ENCODE measurements at regions not wholly inside any gene's neighbourhood (a gene's known extent, or its start where the extent isn't known, plus 50 kb on each side); places are given as distances from the start of the nearest gene placed in this dataset.

GRCh38 chr11:92702037-92702804 lies 267.2 kb upstream of the MTNR1B start:
- no peak for DNase-seq (ENCODE audit: low read depth, low spot score)

GRCh38 chr11:92702805-92703448 lies 266.5 kb upstream of the MTNR1B start:
- DNase-seq (ENCODE audit: low read depth, low spot score) = no peak

DNA sequence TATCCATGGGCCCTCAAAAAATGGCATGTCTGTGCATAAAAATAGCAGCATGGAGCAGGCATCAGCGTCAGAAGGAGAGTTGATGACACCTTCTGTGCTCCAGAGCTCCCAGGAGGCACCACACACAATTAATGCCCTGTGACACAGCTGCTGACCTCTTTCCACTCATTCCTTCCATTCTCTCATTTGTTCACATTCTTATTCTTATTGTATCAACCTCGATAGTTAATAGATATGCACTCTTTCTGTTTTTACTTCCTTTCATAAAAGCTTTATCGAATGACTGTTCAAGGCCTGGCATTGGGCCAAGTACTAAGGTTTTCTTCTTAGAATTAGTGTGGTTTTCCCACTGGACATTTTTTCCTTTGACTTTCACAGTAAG lies 266.0 kb upstream of the MTNR1B start:
- no peak for DNase-seq (ENCODE audit: low read depth, low spot score)

DNA sequence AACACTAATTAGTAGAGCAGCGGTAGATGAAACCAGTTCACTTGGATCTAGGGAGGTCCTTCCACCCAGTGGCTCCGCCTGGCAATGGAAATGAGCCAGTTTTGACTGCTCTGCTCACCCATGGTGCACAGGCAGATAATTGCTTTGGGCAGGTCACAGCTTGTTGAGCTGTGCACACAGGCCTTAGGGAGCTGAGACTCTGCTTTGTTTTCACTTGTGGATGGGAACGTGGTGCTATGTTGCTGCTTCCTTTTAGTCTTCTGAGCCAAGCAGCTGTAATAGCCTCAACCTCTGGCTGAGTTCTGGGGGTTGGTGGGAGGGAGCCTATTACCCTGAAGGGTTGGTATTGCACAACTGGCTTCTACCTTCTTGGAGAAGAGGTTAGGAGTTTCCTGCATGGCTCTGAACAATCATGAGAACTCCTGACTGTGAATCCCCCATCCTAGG lies 262.3 kb upstream of the MTNR1B start:
- DNase-seq (ENCODE audit: low read depth, low spot score) = peak; percentile 8

- DNase-seq (ENCODE audit: low read depth, low spot score) = no peak
These were observed 261.8 kb upstream of the MTNR1B start for GRCh38 chr11:92707665-92708064.

DNA sequence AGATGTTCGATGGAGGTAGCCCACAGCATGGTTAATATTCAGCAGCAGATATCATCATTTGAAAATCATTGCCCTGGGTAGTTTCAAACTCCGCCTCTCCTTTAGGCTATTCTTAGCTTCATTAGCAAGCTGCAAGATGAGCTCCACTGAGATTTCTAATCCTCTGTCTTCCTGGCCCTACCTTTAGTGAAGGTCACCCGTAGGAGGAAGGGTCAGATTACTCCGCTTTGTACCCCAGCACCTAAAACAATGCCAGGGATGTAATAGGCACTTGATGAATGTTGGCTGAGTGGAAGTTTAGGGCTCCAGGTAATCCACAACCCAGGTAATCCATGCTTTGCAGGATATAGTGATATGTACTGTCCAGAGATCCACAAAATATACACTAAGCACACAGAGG lies 260.1 kb upstream of the MTNR1B start:
- no peak for DNase-seq (ENCODE audit: low read depth, low spot score)

GRCh38 chr11:92711926-92712325 lies 257.5 kb upstream of the MTNR1B start:
- no peak for DNase-seq (ENCODE audit: low read depth, low spot score)

DNA sequence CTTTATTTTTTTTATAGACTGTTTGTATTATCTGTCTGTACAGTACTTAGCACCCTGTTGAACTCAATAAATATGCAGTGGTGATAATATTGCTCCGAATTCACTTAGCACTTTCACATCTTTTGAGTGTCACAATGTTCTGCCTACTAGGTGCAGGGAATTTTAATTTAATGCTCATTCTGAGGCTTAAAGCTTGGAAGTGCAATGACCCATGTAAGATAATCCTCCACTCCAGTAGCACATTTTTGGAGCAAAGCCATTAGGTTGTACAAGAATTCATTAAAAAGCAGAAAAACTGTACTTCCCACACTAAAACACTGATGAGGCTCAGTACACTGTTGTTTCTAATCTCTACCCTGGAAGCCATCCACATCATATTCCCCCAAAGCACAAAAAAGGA lies 255.3 kb upstream of the MTNR1B start:
- no peak for DNase-seq (ENCODE audit: low read depth, low spot score)

DNA sequence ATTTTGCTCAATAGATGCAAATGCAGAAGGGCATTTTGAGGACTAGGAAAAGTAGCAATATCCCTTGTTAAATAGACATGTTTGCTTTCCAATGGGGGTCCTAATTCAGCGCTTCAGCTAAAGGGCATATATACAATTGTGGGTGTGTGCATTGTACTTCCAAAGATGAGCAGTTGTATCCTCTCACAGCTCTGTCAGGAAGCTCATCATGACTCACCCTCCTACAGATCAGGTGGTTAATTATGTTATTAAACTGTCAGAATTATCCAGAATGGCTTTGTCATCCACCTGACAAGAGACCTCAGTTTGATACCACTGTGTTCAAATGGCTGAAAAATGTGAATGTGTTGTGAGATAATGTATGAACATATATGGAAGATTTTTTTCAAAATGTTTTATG lies 252.2 kb upstream of the MTNR1B start:
- DNase-seq (ENCODE audit: low read depth, low spot score) = no peak

DNA sequence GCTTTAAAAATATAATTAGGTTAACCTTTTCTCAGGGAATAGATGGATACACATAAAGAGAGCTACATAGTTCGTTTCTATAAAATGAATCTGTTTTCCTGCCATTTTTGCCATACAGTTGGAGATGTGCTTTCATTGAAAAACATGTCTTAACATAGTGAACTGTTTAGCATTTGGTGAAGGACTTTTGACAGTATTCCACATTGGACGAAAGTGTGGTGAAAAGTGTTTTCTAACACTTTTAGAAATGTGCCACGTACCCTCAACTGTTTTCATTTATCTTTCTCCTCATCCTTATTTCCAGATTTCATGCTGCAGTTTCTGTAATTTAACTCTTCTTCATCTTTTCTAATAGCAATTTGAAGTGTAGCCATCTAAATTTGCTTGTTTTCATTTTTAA lies 249.1 kb upstream of the MTNR1B start:
- no peak for DNase-seq (ENCODE audit: low read depth, low spot score)

- DNase-seq (ENCODE audit: low read depth, low spot score) = no peak
These were observed 244.1 kb upstream of the MTNR1B start for GRCh38 chr11:92725352-92725751.

- no peak for DNase-seq (ENCODE audit: low read depth, low spot score)
These were observed 242.3 kb upstream of the MTNR1B start for GRCh38 chr11:92727123-92727522.

DNA sequence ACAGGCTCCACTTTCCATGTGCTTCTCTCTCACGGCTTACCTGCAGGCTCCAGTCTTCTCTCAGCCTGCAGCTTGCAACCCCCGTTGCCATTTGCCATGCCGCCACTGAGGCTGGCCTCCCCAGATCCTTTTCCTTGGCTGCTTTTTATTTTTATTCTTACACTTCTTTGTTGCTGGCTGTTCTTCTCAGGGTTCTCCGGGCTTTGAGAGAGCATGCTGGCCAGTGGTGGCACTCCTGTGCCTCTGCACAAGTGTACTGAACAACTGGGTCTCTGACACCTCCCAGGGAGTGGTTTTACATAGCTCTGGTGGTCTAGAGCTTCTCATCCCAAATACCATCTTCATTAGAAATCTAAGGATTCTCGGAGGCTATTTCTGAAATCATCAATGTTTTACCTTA lies 241.7 kb upstream of the MTNR1B start:
- no peak for DNase-seq (ENCODE audit: low read depth, low spot score)

DNA sequence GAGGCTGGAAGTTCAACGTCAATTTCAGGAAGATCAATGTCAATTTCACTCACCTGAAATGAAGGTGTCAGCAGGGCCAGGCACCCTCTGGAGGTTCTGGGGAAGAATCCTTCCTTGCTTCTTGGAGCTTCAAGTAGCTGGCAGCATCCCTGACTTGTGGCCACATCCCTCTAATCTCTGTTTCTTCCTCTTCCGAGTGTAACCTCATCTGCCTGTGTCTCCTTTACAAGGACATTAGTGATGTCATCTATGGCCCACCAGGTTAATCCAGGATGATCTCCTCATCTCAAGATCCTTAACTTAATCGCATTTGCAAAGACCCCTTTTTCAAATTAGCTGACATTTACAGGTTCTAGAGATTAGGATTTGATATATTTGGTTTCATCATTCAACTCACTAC lies 240.8 kb upstream of the MTNR1B start:
- DNase-seq (ENCODE audit: low read depth, low spot score) = no peak

DNA sequence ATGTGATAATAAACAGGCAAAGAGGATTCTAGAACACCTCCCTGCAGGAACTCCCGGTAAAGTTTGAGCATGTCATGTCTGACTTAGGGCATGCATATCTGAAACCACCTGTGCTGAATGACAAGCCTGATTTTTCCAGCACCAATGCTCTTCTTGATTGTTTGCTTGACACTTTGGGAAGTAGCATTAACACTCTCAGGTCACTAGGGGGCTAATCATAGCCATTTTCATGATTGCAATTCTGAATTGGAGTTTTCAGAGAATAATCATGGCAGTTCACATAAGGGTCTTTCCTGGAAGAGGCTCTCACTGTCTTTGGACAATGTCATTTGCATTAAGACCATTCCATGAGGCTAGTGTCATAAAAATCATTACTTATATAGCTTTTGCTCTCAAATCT lies 234.4 kb upstream of the MTNR1B start:
- no peak for DNase-seq (ENCODE audit: low read depth, low spot score)

GRCh38 chr11:92738276-92738675 lies 231.2 kb upstream of the MTNR1B start:
- DNase-seq (ENCODE audit: low read depth, low spot score) = no peak

DNA sequence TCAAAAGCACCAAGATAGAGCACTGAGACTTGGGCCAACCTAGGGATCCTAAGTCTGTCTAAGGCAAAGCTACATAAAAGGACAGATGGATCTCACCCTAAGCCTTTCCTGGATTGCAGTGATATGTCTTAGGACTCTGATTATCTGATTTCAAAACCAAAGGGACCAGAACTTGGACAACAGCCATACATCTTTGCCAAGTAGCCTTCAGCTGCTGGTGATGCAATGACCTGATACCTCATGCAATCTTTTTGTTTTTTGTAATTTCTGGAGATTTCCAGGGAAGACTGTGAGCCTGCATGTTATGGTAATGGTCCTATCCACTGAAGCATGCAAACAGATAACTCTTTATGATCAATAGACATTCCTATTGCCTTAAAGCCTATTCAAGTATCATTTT lies 230.4 kb upstream of the MTNR1B start:
- DNase-seq (ENCODE audit: low read depth, low spot score) = no peak

DNA sequence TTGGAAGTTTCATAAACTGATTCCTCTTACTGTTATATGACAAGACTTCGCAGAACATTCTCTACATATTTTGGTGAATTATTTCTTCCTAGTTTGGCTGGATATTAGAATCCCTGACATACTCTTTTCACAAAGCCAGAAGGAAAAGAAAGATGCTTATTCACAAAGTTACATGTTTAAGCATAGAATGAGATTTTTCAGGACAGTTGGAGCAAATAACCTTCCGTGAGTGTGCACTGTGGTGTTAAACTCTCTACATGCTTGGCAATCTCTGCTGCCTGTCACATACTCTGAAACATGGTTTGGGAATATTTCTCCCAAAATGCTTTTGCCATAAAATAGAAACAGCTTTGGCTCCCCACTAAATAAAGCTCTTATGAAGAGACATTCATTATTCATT lies 230.0 kb upstream of the MTNR1B start:
- DNase-seq (ENCODE audit: low read depth, low spot score) = no peak

DNA sequence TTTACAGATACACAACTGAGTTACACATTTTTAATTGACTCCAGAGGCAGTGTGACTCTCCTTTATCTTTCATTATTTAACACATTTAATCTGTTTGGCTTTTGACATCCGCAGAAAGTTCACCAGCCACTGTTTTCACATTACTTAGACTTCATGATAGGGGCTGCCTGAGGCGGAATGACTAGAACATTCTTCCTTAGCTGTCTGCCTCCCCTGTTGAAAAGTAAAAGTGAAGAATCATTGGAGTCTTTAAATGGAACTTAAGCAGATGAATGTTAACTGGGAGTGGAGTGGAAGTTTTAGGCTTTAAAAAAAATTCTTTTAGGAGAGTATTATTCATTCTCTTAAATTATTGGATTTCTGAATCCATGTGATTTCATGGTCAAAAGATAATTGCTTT lies 229.2 kb upstream of the MTNR1B start:
- no peak for DNase-seq (ENCODE audit: low read depth, low spot score)

DNA sequence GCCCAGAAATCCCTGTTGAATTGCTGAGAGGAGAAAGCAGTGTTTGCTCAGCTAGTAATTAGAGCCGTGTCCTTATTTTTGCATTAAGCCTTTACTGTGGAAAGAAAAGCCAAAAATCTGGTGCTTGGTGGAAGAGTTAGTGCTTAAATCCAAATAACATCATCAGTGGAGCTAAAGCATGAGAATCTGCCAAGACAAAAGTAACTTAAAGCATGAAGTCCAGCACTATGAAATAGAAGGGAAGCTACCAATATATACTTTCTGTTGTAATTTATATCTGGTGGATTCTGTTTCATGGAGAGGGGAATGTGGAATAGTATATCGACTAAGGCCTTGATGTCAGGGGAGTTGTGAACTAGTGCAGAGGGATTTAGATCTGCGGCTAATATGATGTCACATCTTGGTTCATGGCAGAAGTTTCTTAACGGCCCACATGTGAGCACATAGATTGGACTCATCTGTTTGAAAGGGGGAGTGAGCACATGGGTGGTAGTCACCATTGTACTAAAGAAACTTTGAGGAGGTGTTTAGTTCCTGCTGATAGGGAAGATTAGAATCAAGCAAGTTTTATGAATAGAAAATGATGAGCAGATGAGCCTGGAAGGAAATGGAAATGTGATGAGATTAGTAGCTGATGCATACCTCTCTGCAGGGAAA lies 224.4 kb upstream of the MTNR1B start:
- no peak for DNase-seq (ENCODE audit: low read depth, low spot score)

DNA sequence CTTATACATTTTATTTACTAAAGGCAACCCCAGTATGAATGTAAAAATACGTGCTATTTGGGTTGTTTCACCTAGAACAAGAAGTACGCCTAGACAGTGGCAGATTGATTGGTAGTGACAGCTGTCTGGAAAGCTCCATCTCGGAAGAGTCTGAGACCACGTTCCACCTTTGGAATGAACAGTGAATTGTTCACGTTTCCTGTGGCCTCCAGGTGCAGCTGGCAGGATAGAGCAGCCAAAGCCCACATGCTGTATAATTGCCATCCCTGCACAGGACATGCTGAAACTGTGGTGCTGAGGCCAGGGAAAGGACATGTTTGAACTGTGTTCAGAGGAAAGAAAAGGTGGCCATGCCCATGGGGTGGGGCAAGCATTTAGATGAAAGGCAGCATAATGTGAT lies 218.7 kb upstream of the MTNR1B start:
- no peak for DNase-seq (ENCODE audit: low read depth, low spot score)

DNA sequence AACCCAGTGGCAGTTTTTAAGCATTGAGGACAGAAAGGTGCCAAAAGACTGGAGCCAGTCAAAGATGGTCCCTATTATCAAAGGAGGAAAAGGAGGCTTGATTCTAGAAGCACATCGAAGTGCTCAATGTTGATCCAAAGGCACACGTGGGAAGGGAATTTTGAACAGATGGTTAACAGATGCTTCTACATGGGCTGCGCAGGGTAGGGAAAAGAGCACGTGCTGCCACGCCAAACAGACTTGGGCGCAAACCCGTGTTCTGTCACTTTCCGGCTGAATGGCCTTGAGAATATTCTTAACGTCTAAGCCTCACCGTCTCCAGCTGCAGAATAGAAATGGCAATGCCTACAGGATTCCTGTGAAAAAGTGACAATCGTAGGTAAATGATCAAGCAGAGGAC lies 217.9 kb upstream of the MTNR1B start:
- no peak for DNase-seq (ENCODE audit: low read depth, low spot score)

GRCh38 chr11:92752122-92752521 lies 217.3 kb upstream of the MTNR1B start:
- DNase-seq (ENCODE audit: low read depth, low spot score) = no peak
